ENCODE measurements at regions not wholly inside any gene's neighbourhood (a gene's known extent, or its start where the extent isn't known, plus 50 kb on each side); places are given as distances from the start of the nearest gene placed in this dataset.
"Not testable (repeated sequence)": the region's sequence is repeated elsewhere in the genome, so short reads cannot be mapped to it uniquely, and the experiment has no call there.

GRCh38 chr2:87650837-87651236 lies 97.0 kb upstream of the PLGLB2 start:
- DNase-seq (ENCODE audit: low read depth, low spot score); H4K20me1 ChIP-seq (ENCODE audit: control insufficient read depth, extremely low read depth, insufficient read depth, low read length); H3K9me3 ChIP-seq (ENCODE audit: control insufficient read depth, low read depth, low read length); H3K9me1 ChIP-seq (ENCODE audit: control insufficient read depth, extremely low read depth, insufficient read depth, low read length); FAIRE-seq; H3K9ac ChIP-seq (ENCODE audit: control insufficient read depth, extremely low read depth, insufficient read depth, low read length); H2AFZ ChIP-seq (ENCODE audit: control insufficient read depth, low read length); H3K4me3 ChIP-seq (ENCODE audit: control insufficient read depth in 2 of 3, extremely low read depth in 1 of 3, insufficient read depth in 2 of 3, low read depth in 1 of 3, low read length in 3 of 3); H3K79me2 ChIP-seq (ENCODE audit: control insufficient read depth, insufficient read depth, low read length); H3K27ac ChIP-seq (ENCODE audit: control insufficient read depth, insufficient read depth, low read length); H3K27me3 ChIP-seq (ENCODE audit: control insufficient read depth, extremely low read depth, insufficient read depth, low read length); H3K36me3 ChIP-seq (ENCODE audit: control insufficient read depth in 2 of 2, extremely low read depth in 1 of 2, insufficient read depth in 2 of 2, low read length in 2 of 2); H3K4me2 ChIP-seq (ENCODE audit: control insufficient read depth, extremely low read depth, insufficient read depth, low read depth, low read length); H3K4me1 ChIP-seq (ENCODE audit: control insufficient read depth, extremely low read depth, insufficient read depth, low read length); dilution Hi-C loops (cut with MboI; ENCODE audit: extremely low pct_ligation_motif_present, low sequenced_read_pairs): not testable (repeated sequence)

- H3K36me3 ChIP-seq (ENCODE audit: control insufficient read depth in 2 of 2, extremely low read depth in 1 of 2, insufficient read depth in 2 of 2, low read length in 2 of 2); H3K27me3 ChIP-seq (ENCODE audit: control insufficient read depth, extremely low read depth, insufficient read depth, low read length); FAIRE-seq; H3K4me3 ChIP-seq (ENCODE audit: control insufficient read depth in 2 of 3, extremely low read depth in 1 of 3, insufficient read depth in 2 of 3, low read depth in 1 of 3, low read length in 3 of 3); H3K4me2 ChIP-seq (ENCODE audit: control insufficient read depth, extremely low read depth, insufficient read depth, low read depth, low read length); dilution Hi-C loops (cut with MboI; ENCODE audit: extremely low pct_ligation_motif_present, low sequenced_read_pairs); H3K79me2 ChIP-seq (ENCODE audit: control insufficient read depth, insufficient read depth, low read length); H4K20me1 ChIP-seq (ENCODE audit: control insufficient read depth, extremely low read depth, insufficient read depth, low read length); H2AFZ ChIP-seq (ENCODE audit: control insufficient read depth, low read length); DNase-seq (ENCODE audit: low read depth, low spot score); H3K27ac ChIP-seq (ENCODE audit: control insufficient read depth, insufficient read depth, low read length); H3K9me1 ChIP-seq (ENCODE audit: control insufficient read depth, extremely low read depth, insufficient read depth, low read length); H3K9ac ChIP-seq (ENCODE audit: control insufficient read depth, extremely low read depth, insufficient read depth, low read length); H3K9me3 ChIP-seq (ENCODE audit: control insufficient read depth, low read depth, low read length); H3K4me1 ChIP-seq (ENCODE audit: control insufficient read depth, extremely low read depth, insufficient read depth, low read length): not testable (repeated sequence)
These were observed 96.3 kb upstream of the PLGLB2 start for GRCh38 chr2:87651589-87651988.

- H3K4me1 ChIP-seq (ENCODE audit: control insufficient read depth, extremely low read depth, insufficient read depth, low read length); H3K9me1 ChIP-seq (ENCODE audit: control insufficient read depth, extremely low read depth, insufficient read depth, low read length); H4K20me1 ChIP-seq (ENCODE audit: control insufficient read depth, extremely low read depth, insufficient read depth, low read length); H3K27ac ChIP-seq (ENCODE audit: control insufficient read depth, insufficient read depth, low read length); H3K9ac ChIP-seq (ENCODE audit: control insufficient read depth, extremely low read depth, insufficient read depth, low read length); H3K79me2 ChIP-seq (ENCODE audit: control insufficient read depth, insufficient read depth, low read length); H2AFZ ChIP-seq (ENCODE audit: control insufficient read depth, low read length); DNase-seq (ENCODE audit: low read depth, low spot score); H3K27me3 ChIP-seq (ENCODE audit: control insufficient read depth, extremely low read depth, insufficient read depth, low read length); H3K4me3 ChIP-seq (ENCODE audit: control insufficient read depth in 2 of 3, extremely low read depth in 1 of 3, insufficient read depth in 2 of 3, low read depth in 1 of 3, low read length in 3 of 3); FAIRE-seq; dilution Hi-C loops (cut with MboI; ENCODE audit: extremely low pct_ligation_motif_present, low sequenced_read_pairs); H3K36me3 ChIP-seq (ENCODE audit: control insufficient read depth in 2 of 2, extremely low read depth in 1 of 2, insufficient read depth in 2 of 2, low read length in 2 of 2); H3K9me3 ChIP-seq (ENCODE audit: control insufficient read depth, low read depth, low read length); H3K4me2 ChIP-seq (ENCODE audit: control insufficient read depth, extremely low read depth, insufficient read depth, low read depth, low read length): not testable (repeated sequence)
These were observed 94.5 kb upstream of the PLGLB2 start for GRCh38 chr2:87653373-87653772.

DNA sequence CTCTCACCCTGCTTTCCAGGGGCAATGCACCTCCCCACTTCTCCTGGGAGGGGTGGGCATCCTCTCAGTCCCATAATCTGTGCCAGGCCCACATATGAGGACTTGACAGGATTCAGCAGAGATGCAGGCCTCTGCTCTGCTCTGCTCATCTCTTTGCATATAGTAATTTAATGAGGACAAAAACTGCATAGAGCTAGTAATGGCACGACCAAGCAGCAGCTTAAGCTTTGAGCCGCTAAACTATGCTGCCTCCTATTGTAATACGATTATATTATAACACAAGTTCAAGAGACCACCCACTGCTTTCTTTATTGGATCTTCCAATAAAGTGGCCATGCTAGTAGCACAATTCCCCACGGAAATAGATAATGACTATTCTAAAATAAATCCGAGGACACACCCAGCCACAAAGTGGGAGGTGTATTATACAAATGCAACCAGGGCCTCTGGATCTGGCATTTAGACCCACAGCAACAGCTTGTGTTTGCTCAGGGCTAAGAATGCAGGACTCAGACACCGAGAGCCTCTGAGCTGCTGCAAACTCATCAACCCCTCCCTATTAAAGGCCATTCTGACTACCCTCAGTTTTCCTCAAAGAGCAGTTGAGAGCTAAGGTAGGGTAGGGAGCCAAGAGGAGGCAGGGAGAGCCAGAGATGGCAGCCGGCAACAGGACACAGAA lies 93.6 kb upstream of the PLGLB2 start:
- H3K9me3 ChIP-seq (ENCODE audit: control insufficient read depth, low read depth, low read length); H2AFZ ChIP-seq (ENCODE audit: control insufficient read depth, low read length); H3K9me1 ChIP-seq (ENCODE audit: control insufficient read depth, extremely low read depth, insufficient read depth, low read length); dilution Hi-C loops (cut with MboI; ENCODE audit: extremely low pct_ligation_motif_present, low sequenced_read_pairs); H3K36me3 ChIP-seq (ENCODE audit: control insufficient read depth in 2 of 2, extremely low read depth in 1 of 2, insufficient read depth in 2 of 2, low read length in 2 of 2); DNase-seq (ENCODE audit: low read depth, low spot score); H3K27me3 ChIP-seq (ENCODE audit: control insufficient read depth, extremely low read depth, insufficient read depth, low read length); H3K4me1 ChIP-seq (ENCODE audit: control insufficient read depth, extremely low read depth, insufficient read depth, low read length); H3K9ac ChIP-seq (ENCODE audit: control insufficient read depth, extremely low read depth, insufficient read depth, low read length); H3K79me2 ChIP-seq (ENCODE audit: control insufficient read depth, insufficient read depth, low read length); H3K4me3 ChIP-seq (ENCODE audit: control insufficient read depth in 2 of 3, extremely low read depth in 1 of 3, insufficient read depth in 2 of 3, low read depth in 1 of 3, low read length in 3 of 3); H3K4me2 ChIP-seq (ENCODE audit: control insufficient read depth, extremely low read depth, insufficient read depth, low read depth, low read length); H4K20me1 ChIP-seq (ENCODE audit: control insufficient read depth, extremely low read depth, insufficient read depth, low read length); H3K27ac ChIP-seq (ENCODE audit: control insufficient read depth, insufficient read depth, low read length); FAIRE-seq: not testable (repeated sequence)

DNA sequence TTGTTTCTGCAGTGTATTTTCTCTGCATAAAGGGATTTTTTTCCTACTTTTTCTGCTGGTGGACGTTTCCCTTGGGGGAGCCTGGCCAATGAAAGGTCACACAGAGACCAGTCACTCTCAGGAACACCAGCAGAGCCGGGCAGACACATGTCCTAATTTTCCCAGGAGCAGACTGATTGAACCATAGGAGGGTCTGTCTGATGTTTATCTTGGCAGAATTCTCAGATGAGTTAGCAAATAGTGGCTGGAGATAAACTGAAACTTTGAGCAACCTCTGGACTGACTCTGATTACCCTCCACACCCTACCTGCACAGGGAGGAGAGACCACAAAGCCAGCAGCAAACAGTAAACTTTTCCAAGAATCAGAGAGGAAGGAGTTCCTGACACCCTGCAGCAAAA lies 90.0 kb upstream of the PLGLB2 start:
- DNase-seq (ENCODE audit: low read depth, low spot score); FAIRE-seq; H3K79me2 ChIP-seq (ENCODE audit: control insufficient read depth, insufficient read depth, low read length); H4K20me1 ChIP-seq (ENCODE audit: control insufficient read depth, extremely low read depth, insufficient read depth, low read length); H3K4me1 ChIP-seq (ENCODE audit: control insufficient read depth, extremely low read depth, insufficient read depth, low read length); H3K27me3 ChIP-seq (ENCODE audit: control insufficient read depth, extremely low read depth, insufficient read depth, low read length); H3K9ac ChIP-seq (ENCODE audit: control insufficient read depth, extremely low read depth, insufficient read depth, low read length); H2AFZ ChIP-seq (ENCODE audit: control insufficient read depth, low read length); H3K4me3 ChIP-seq (ENCODE audit: control insufficient read depth in 2 of 3, extremely low read depth in 1 of 3, insufficient read depth in 2 of 3, low read depth in 1 of 3, low read length in 3 of 3); H3K4me2 ChIP-seq (ENCODE audit: control insufficient read depth, extremely low read depth, insufficient read depth, low read depth, low read length); H3K9me1 ChIP-seq (ENCODE audit: control insufficient read depth, extremely low read depth, insufficient read depth, low read length); H3K36me3 ChIP-seq (ENCODE audit: control insufficient read depth in 2 of 2, extremely low read depth in 1 of 2, insufficient read depth in 2 of 2, low read length in 2 of 2); H3K9me3 ChIP-seq (ENCODE audit: control insufficient read depth, low read depth, low read length); dilution Hi-C loops (cut with MboI; ENCODE audit: extremely low pct_ligation_motif_present, low sequenced_read_pairs); H3K27ac ChIP-seq (ENCODE audit: control insufficient read depth, insufficient read depth, low read length): not testable (repeated sequence)
